T-helper 2 cell treated with Interferon-gamma antibody and Interleukin-4, amounts not matched to agents 5 μg/mL and 100 μg/mL, for 36 hours (primary cell): ENCODE measurements at regions not wholly inside any gene's neighbourhood (a gene's known extent, or its start where the extent isn't known, plus 50 kb on each side); places are given as distances from the start of the nearest gene placed in this dataset.
"Not testable (repeated sequence)": the region's sequence is repeated elsewhere in the genome, so short reads cannot be mapped to it uniquely, and the experiment has no call there.

Experiments used
- DNase-seq: peaks from one replicate; pipeline ENCODE4 v3.0.0; 2021; ENCODE audit warnings: low spot score
- H3K27ac Mint-ChIP-seq: one replicate; pipeline ENCODE4 v1.8.0; 2021; ENCODE audit warnings: mild to moderate bottlenecking, mixed read lengths
- H3K27me3 Mint-ChIP-seq: one replicate; pipeline ENCODE4 v1.8.0; 2021; ENCODE audit warnings: low read depth, mixed read lengths
- H3K36me3 Mint-ChIP-seq: one replicate; pipeline ENCODE4 v1.8.0; 2021; ENCODE audit warnings: low read depth, mixed read lengths
- H3K4me1 Mint-ChIP-seq: one replicate; pipeline ENCODE4 v1.8.0; 2021; ENCODE audit warnings: low read depth, mixed read lengths
- H3K4me3 Mint-ChIP-seq: one replicate; pipeline ENCODE4 v1.8.0; 2022; ENCODE audit warnings: mild to moderate bottlenecking, moderate library complexity, mixed read lengths
- H3K9me3 Mint-ChIP-seq: one replicate; pipeline ENCODE4 v1.8.0; 2021; ENCODE audit warnings: mixed read lengths

GRCh38 chr7:6989968-6990367, 163.9 kb upstream of the CCZ1B start:
- peaks cover 14% of the 10 kb centered on the region for H3K4me1 Mint-ChIP-seq
- not testable (repeated sequence) for H3K27ac Mint-ChIP-seq, H3K27me3 Mint-ChIP-seq

DNA sequence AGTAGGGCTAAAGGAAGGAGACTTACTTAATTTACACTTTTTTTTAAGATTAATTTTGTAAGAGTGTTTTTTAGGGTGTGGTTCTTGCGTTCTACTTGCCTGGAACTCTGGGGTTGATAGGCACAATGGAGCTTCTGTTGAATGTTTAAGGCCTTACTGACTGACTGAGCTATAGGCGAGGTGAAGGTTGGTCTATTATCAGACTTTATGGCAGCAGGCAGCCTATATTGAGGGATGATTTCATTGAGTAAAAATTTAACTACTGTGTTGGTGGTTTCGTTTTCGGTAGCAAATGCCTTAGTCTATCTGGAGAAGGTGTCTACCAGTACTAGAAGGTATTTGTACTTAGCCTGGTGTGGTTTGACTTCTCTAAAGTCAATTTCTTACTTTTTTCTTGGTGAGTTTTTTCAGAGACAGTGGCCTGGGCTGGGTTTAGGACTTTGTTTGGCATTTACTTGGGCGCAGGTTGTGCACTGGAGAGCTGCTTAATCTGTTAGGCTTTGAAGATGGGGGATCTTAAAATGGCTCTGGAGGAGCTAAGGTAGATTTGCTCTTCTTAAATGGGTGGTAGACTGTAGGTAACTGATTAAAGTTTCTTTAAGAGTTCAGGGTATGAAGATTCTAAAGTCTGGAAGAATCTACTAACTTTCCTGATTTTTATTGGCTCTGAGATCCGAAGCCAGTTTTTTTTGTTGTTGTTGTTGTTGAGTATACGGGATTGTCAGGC, 164.5 kb upstream of the CCZ1B start:
- H3K27me3 Mint-ChIP-seq, DNase-seq, H3K9me3 Mint-ChIP-seq, H3K27ac Mint-ChIP-seq, H3K36me3 Mint-ChIP-seq: not testable (repeated sequence)
- Mint-ChIP-seq H3K4me3 (peak overlapping the region; percentile 22), H3K4me1 (peaks cover 14% of the 10 kb centered on the region)

More at GRCh38 chr7:6989968-6990367, 163.9 kb upstream of the CCZ1B start:
- H3K4me3 Mint-ChIP-seq, H3K36me3 Mint-ChIP-seq, H3K9me3 Mint-ChIP-seq, DNase-seq: not testable (repeated sequence)

GRCh38 chr7:6991169-6991611, 165.1 kb upstream of the CCZ1B start:
- peaks cover 14% of the 10 kb centered on the region for H3K4me1 Mint-ChIP-seq
- H3K9me3 Mint-ChIP-seq, H3K36me3 Mint-ChIP-seq, H3K27me3 Mint-ChIP-seq: not testable (repeated sequence)
- peak overlapping the region; percentile 31 for H3K27ac Mint-ChIP-seq
- DNase-seq, result peak; percentile 5
- peak overlapping the region; percentile 22 for H3K4me3 Mint-ChIP-seq

DNA sequence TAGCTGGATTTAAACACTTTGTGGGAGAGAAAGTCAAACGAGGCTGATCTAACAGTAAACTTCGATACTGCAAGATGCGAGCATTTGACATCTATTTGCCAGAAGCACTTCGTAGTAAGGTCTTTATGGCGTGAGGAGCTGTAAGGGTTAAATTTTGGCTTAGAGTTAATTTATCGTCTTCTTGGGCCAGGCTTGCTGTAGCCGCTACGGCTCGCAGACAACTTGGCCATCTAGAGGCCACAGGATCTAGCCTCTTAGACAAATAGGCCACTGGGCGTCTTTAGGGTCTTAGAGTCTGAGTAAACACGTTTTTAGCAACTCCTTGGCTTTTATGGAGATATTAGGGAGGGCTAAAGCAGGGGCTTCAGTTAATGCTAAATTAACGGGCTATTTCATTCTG, 165.6 kb upstream of the CCZ1B start:
- H3K9me3 Mint-ChIP-seq, H3K4me3 Mint-ChIP-seq: not testable (repeated sequence)
- peak overlapping the region; percentile 31 for H3K27ac Mint-ChIP-seq

DNA sequence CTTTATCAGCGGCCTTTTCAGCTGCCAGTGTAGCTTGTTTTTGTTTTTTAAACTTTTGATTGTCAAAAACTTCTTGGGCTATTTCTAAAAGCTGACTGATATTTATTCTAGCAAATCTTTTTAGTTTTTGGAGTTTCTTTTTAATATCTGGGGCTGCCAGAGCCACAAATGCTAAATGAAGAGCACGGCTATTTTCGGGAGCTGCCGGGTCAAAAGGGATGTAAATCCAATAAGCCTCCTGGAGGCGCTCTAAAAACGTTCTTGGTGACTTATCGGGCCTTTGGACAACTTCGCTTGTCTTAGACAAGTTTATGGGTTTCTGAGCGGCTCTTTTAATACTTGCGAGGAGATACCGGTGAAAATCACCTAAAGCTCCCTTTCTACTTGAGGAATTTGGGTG, 166.1 kb upstream of the CCZ1B start:
- not testable (repeated sequence) for H3K4me3 Mint-ChIP-seq, DNase-seq, H3K27me3 Mint-ChIP-seq, H3K9me3 Mint-ChIP-seq, H3K36me3 Mint-ChIP-seq, H3K27ac Mint-ChIP-seq
- H3K4me1 Mint-ChIP-seq, result peaks cover 14% of the 10 kb centered on the region

More for the DNA sequence above, 165.6 kb upstream of the CCZ1B start:
- not testable (repeated sequence) for DNase-seq, H3K36me3 Mint-ChIP-seq, H3K27me3 Mint-ChIP-seq
- H3K4me1 Mint-ChIP-seq, result peaks cover 14% of the 10 kb centered on the region

- H3K27ac Mint-ChIP-seq, H3K4me3 Mint-ChIP-seq, H3K27me3 Mint-ChIP-seq, H3K9me3 Mint-ChIP-seq, DNase-seq, H3K36me3 Mint-ChIP-seq: not testable (repeated sequence)
- peaks cover 14% of the 10 kb centered on the region for H3K4me1 Mint-ChIP-seq
Observed at GRCh38 chr7:6995026-6995425, 169.0 kb upstream of the CCZ1B start.

DNA sequence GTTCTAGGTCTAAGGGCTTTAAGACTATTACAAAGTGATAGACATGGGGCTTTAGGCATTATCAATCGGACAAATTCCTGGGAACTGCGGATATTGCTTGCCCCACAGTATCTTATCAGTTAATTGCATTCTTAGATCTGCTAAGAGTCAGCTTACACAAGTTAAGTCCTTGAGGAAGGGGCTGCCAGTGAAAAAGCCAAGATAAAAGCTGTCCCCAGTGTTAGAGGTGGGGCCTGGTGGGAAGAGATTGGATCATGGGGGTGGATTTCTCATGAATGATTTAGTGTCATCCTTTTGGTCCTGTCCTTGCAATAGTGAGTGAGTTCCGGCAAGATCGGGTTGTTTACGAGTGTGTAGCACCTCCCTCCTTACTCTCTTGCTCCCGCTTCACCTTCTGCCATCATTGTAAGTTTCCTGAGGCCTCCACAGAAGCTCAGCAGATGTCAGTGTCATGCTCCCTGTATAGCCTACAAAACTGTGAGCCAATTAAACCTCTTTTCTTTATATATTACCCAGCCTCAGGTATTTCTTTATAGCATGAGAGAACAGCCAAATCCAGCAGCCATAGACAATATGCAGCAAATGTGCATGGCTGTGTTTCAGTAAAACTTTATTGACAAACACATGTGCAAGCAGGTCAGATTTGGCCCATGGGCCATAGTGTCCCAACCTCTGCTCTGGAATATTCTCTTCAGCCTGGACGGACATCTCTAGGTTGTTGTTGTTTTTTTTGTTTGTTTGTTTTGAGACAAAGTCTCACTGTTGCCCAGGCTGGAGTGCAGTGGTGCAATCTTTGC, 169.6 kb upstream of the CCZ1B start:
- not testable (repeated sequence) for DNase-seq, H3K9me3 Mint-ChIP-seq, H3K27me3 Mint-ChIP-seq, H3K36me3 Mint-ChIP-seq, H3K27ac Mint-ChIP-seq, H3K4me3 Mint-ChIP-seq
- peaks cover 11% of the 10 kb centered on the region for H3K4me1 Mint-ChIP-seq

DNA sequence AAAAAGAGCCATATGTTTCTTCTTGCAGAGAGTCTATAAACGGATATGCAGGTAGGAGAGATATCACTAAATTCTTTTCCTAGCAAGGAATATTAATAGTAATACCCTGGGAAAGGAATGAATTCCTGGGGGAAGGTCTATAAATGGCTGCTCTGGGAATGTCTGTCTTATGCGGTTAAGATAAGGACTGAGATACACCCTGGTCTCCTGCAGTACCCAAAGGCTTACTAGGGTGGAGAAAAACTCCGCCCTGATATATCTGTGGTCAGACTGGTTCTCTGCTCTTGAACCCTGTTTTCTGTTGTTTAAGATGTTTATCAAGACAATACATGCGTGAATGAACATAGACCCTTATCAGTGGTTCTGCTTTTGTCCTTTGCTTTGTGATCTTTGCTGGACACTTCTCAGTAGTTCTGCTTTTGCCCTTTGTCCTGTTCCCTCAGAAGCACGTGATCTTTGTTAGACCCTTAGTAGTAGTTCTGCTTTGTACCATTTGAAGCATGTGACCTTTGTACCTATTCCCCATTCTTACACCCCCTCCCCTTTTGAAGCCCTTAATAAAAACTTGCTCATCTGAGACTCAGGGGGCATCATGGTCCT, 173.1 kb upstream of the CCZ1B start:
- H3K27me3 Mint-ChIP-seq, DNase-seq, H3K36me3 Mint-ChIP-seq, H3K27ac Mint-ChIP-seq, H3K9me3 Mint-ChIP-seq, H3K4me1 Mint-ChIP-seq, H3K4me3 Mint-ChIP-seq: not testable (repeated sequence)

DNA sequence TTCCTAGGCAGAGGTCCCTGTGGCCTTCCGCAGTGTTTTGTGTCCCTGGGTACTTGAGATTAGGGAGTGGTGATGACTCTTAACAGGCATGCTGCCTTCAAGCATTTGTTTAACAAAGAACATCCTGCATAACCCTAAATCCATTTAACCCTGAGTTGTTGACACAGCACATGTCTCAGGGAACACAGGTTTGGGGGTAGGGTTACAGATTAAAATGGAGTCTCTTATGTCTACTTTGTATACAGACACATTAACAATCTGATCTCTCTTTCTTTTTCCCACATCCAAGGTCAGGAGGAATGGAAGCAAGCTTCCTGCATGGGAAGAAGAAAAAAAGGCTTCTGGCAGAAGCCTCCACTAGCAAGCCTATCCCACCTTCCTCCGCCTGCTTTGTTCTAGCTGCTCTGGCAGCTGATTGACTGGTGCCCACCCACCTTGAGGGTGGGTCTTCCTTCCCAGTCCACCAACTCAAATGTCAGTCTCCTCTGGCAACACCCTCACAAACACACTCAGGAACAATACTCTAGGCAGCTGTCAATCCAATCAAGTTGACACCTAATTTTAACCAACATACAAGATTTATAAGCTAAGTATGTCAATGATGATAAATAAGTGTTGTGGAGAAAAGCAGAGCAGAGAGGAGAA, 176.5 kb upstream of the CCZ1B start:
- peaks cover 3% of the 10 kb centered on the region for H3K9me3 Mint-ChIP-seq
- H3K4me3 Mint-ChIP-seq, result no peak overlapping the region
- no peaks in the 10 kb centered on the region for H3K4me1 Mint-ChIP-seq

GRCh38 chr7:7005303-7005702, 177.0 kb upstream of the C1GALT1 start:
- no peak for DNase-seq
- Mint-ChIP-seq H3K4me3 (no peak overlapping the region), H3K4me1 (no peaks in the 10 kb centered on the region), H3K27ac (no peak overlapping the region), H3K36me3 (no peaks in the 10 kb centered on the region), H3K9me3 (no peaks in the 10 kb centered on the region), H3K27me3 (peaks cover 8% of the 10 kb centered on the region)

More for the DNA sequence above, 176.5 kb upstream of the CCZ1B start:
- no peak overlapping the region for H3K27ac Mint-ChIP-seq
- H3K27me3 Mint-ChIP-seq, result peaks cover 8% of the 10 kb centered on the region
- no peak for DNase-seq
- no peaks in the 10 kb centered on the region for H3K36me3 Mint-ChIP-seq

DNA sequence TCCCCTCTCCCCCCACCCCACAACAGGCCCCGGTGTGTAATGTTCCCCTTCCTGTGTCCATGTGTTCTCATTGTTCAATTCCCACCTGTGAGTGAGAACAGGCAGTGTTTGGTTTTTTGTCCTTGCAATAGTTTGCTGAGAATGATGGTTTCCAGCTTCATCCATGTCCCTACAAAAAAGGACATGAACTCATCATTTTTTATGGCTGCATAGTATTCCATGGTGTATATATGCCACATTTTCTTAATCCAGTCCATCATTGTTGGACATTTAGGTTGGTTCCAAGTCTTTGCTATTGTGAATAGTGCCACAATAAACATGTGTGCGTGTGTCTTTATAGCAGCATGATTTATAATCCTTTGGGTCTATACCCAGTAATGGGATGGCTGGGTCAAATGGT, 176.4 kb upstream of the C1GALT1 start:
- H3K4me3 Mint-ChIP-seq, H3K36me3 Mint-ChIP-seq, H3K27ac Mint-ChIP-seq, H3K27me3 Mint-ChIP-seq, H3K9me3 Mint-ChIP-seq, H3K4me1 Mint-ChIP-seq, DNase-seq: not testable (repeated sequence)

DNA sequence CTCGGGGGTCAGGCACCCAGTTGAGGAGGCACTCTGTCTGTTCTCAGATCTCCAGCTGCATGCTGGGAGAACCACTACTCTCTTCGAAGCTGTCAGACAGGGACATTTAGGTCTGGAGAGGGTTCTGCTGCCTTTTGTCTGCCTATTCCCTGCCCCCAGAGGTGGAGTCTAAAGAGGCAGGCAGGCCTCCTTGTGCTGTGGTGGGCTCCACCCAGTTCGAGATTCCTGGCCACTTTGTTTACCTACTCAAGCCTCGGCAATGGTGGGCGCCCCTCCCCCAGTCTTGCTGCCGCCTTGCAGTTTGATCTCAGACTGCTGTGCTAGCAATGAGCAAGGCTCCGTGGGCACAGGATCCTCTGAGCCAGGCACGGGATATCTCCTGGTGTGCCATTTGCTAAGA, 171.1 kb upstream of the C1GALT1 start:
- H3K27ac Mint-ChIP-seq, H3K4me3 Mint-ChIP-seq, DNase-seq, H3K4me1 Mint-ChIP-seq, H3K36me3 Mint-ChIP-seq, H3K9me3 Mint-ChIP-seq, H3K27me3 Mint-ChIP-seq: not testable (repeated sequence)

DNA sequence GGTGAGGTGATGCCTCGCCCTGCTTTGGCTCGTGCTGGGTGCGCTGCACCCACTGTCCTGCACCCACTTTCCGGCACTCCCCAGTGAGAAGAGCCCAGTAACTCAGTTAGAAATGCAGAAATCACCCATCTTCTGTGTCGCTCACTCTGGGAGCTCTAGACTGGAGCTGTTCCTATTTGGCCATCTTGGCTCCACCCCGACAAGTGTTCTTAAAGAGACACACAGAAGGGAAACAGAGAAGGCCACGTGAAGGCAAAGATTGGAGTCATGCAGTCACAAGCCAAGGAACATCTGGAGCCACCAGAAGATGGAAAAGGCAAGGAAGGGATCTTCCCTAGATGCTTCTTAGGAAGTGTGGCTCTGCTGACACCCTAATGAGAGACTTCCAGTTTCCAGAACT, 170.6 kb upstream of the C1GALT1 start:
- not testable (repeated sequence) for H3K9me3 Mint-ChIP-seq, H3K4me3 Mint-ChIP-seq, DNase-seq, H3K36me3 Mint-ChIP-seq, H3K27ac Mint-ChIP-seq, H3K4me1 Mint-ChIP-seq, H3K27me3 Mint-ChIP-seq
